Transverse colon (tissue), 4 donors: ENCODE measurements at regions not wholly inside any gene's neighbourhood (a gene's known extent, or its start where the extent isn't known, plus 50 kb on each side); places are given as distances from the start of the nearest gene placed in this dataset.

Experiments
- DNase-seq: peaks from one replicate; pipeline ENCODE4 v3.0.0-alpha.2; 2019
- H3K27ac ChIP-seq, 4 donors: fragments of 200-600 bp; sonication (generic); 2 replicates each; pipeline ENCODE4 v1.5.1; 2016 to 2018; ENCODE audit warnings: inconsistent platforms in 4 of 4
- H3K27me3 ChIP-seq: fragments of 200-600 bp; sonication (generic); 2 replicates; pipeline ENCODE4 v1.5.1; 2017; ENCODE audit warnings: inconsistent platforms
- H3K36me3 ChIP-seq, 4 donors: fragments of 200-600 bp; sonication (generic); 2 replicates each; pipeline ENCODE4 v1.5.1; 2017 to 2019; ENCODE audit warnings: inconsistent platforms in 4 of 4
- H3K4me1 ChIP-seq, 4 donors: fragments of 200-600 bp; sonication (generic); 2 replicates each; pipeline ENCODE4 v1.5.1; 2017 to 2020; ENCODE audit warnings: inconsistent platforms in 4 of 4
- H3K4me3 ChIP-seq, 4 donors: fragments of 200-600 bp; sonication (generic); 1 replicate in 1 of 4; 2 replicates in 3 of 4; pipeline versions ENCODE4 v1.5.1 to v1.6.1; 2017 to 2019; ENCODE audit warnings: inconsistent platforms in 4 of 4
- H3K9me3 ChIP-seq, 2 donors: fragments of 200-600 bp; sonication (generic); 2 replicates each; pipeline ENCODE4 v1.5.1; 2017 to 2019; ENCODE audit warnings: inconsistent platforms in 2 of 2
- EP300 ChIP-seq: sonication (generic); formaldehyde crosslinking; IDR thresholded peaks from one replicate; pipeline ENCODE4 v1.6.1; 2017; ENCODE audit warnings: antibody characterized with exemption, low read depth
- POLR2A ChIP-seq: fragments of 450-650 bp; IDR thresholded peaks from one replicate; pipeline ENCODE4 v1.6.1; 2016; ENCODE audit warnings: antibody characterized with exemption, mild to moderate bottlenecking, moderate library complexity
- POLR2AphosphoS5 ChIP-seq, 3 donors: sonication (generic); formaldehyde crosslinking; IDR thresholded peaks; one replicate each; pipeline ENCODE4 v1.6.1; 2016; ENCODE audit warnings: antibody characterized with exemption in 3 of 3
- WGBS, 2 donors: methylation state at CpG; one replicate each; pipeline ENCODE4 v1.1.5; 2018; ENCODE audit warnings: low coverage in 1 of 2; 5-methylcytosine and 5-hydroxymethylcytosine counted together
- in situ Hi-C, 4 donors: fragments of 200-750 bp; cut with MboI; loops; one replicate each; pipeline versions ENCODE4 v1.15.0 to v1.15.1; 2017; ENCODE audit warnings: low sequenced_read_pairs in 3 of 4, low pct_ligation_motif_present in 1 of 4, low pct_unique_long_range_greater_than_20kb in 1 of 4
- intact Hi-C: fragments of 100-400 bp; cut with DNase I; formaldehyde crosslinking; loops from one replicate; pipeline ENCODE4 v1.15.1; 2023; ENCODE audit warnings: low total_unique reads
- TF ChIP-seq, protein P1 (sequence below), 5 experiments: fragments of 200-600 bp in 3 of 5; fragments of 450-650 bp in 2 of 5; sonication (generic) in 3 of 5; IDR thresholded peaks; 1 replicate in 2 of 5; 2 replicates in 3 of 5; pipeline ENCODE4 v1.5.1; 2016 to 2017; ENCODE audit warnings: antibody characterized with exemption in 5 of 5, inconsistent platforms in 3 of 5, mild to moderate bottlenecking in 2 of 5, moderate library complexity in 1 of 5

GRCh38 chr9:30036558-30036957, 2347.9 kb upstream of the ACO1 start:
- Histone ChIP-seq H3K27me3 (no peaks in the 10 kb centered on the region), H3K4me1 (no peaks in the 10 kb centered on the region), H3K27ac (no peak overlapping the region), H3K36me3 (no peaks in the 10 kb centered on the region), H3K4me3 (no peak overlapping the region), H3K9me3 (no peaks in the 10 kb centered on the region)
- in situ Hi-C loops, result no loop called here
- no peak for DNase-seq
- intact Hi-C loops, result no loop called here
- WGBS, 2 donors, result 50 to 73% methylated on average over 1 of the region's 1 CpG
- TF ChIP-seq POLR2AphosphoS5 (IDR thresholded peaks at IDR 0.05) (no peak), EP300 (no peak), POLR2A (no peak)
- TF ChIP-seq, protein P1, sequence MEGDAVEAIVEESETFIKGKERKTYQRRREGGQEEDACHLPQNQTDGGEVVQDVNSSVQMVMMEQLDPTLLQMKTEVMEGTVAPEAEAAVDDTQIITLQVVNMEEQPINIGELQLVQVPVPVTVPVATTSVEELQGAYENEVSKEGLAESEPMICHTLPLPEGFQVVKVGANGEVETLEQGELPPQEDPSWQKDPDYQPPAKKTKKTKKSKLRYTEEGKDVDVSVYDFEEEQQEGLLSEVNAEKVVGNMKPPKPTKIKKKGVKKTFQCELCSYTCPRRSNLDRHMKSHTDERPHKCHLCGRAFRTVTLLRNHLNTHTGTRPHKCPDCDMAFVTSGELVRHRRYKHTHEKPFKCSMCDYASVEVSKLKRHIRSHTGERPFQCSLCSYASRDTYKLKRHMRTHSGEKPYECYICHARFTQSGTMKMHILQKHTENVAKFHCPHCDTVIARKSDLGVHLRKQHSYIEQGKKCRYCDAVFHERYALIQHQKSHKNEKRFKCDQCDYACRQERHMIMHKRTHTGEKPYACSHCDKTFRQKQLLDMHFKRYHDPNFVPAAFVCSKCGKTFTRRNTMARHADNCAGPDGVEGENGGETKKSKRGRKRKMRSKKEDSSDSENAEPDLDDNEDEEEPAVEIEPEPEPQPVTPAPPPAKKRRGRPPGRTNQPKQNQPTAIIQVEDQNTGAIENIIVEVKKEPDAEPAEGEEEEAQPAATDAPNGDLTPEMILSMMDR (IDR thresholded peaks at IDR 0.05), result no peak

DNA sequence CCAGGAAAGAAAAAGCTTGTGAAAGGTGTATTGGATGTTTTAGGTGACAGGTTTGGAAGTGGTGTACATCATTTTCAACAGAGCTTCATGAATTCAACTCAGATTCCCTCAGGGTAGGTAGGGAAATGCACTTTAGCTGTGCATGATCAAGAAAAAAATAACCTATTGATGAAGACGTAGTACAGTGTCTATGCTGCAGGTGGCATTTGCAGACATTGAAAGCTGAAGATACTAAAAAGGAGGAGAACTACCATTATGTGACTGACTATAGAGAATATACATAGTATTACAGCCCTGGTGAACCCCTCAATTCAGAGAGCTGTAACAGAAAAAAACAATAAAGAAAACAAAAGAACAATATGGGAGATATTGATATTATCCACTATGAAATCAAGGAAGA, 2344.7 kb upstream of the ACO1 start:
- H3K27ac ChIP-seq, result no peak overlapping the region

DNA sequence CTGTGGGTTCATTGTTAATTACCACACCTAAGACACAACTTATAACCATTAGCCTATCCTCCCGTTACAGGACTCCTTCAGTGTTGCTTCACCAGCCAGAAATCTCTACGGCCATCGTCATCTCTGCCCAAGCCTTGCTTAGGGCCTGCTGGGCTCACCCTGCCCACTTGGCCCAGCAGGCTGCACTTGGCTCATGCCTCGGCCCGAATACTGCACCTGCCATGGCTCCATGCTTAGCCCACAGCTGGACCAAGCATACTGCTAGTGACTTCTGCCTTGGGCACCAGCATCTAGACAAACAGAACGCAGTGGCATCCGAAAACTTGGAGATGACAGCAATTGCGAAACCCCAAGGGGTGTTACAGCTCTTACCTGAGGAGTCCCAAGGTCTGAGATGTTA, 2336.0 kb upstream of the ACO1 start:
- Histone ChIP-seq H3K4me1 (no peaks in the 10 kb centered on the region), H3K27me3 (no peaks in the 10 kb centered on the region), H3K27ac (no peak overlapping the region), H3K36me3 (no peaks in the 10 kb centered on the region), H3K9me3 (no peaks in the 10 kb centered on the region), H3K4me3 (no peak overlapping the region)
- 70 to 88% methylated on average over 2 to 8 of the region's 8 CpGs for WGBS, 2 donors
- no peak for DNase-seq
- intact Hi-C loops (no loop called here), in situ Hi-C loops (no loop called here)
- TF ChIP-seq POLR2AphosphoS5 (IDR thresholded peaks at IDR 0.05) (no peak), POLR2A (no peak), EP300 (no peak)
- TF ChIP-seq, protein P1 (IDR thresholded peaks at IDR 0.05), result no peak

More for the DNA sequence above, 2344.7 kb upstream of the ACO1 start:
- H3K36me3 ChIP-seq, result no peaks in the 10 kb centered on the region
- H3K27me3 ChIP-seq, result no peaks in the 10 kb centered on the region
- in situ Hi-C loops, result no loop called here
- no peaks in the 10 kb centered on the region for H3K9me3 ChIP-seq
- H3K4me3 ChIP-seq, result no peak overlapping the region
- DNase-seq, result no peak
- no peaks in the 10 kb centered on the region for H3K4me1 ChIP-seq
- WGBS, 2 donors, result 50 to 70% methylated on average over 1 of the region's 1 CpG
- intact Hi-C loops, result no loop called here
- no peak for TF ChIP-seq POLR2A
- TF ChIP-seq, protein P1 (IDR thresholded peaks at IDR 0.05), result peak in 1 of 5 experiments; percentile 4
- no peak for TF ChIP-seq POLR2AphosphoS5 (IDR thresholded peaks at IDR 0.05)
- TF ChIP-seq EP300, result no peak

GRCh38 chr9:30058463-30058862, 2326.0 kb upstream of the ACO1 start:
- Histone ChIP-seq H3K4me3 (no peak overlapping the region), H3K36me3 (no peaks in the 10 kb centered on the region), H3K27ac (no peak overlapping the region), H3K4me1 (no peaks in the 10 kb centered on the region), H3K9me3 (no peaks in the 10 kb centered on the region), H3K27me3 (no peaks in the 10 kb centered on the region)
- TF ChIP-seq, protein P1 (IDR thresholded peaks at IDR 0.05), result no peak
- no peak for TF ChIP-seq POLR2AphosphoS5 (IDR thresholded peaks at IDR 0.05)
- 60 to 70% methylated on average over 1 of the region's 1 CpG for WGBS, 2 donors
- DNase-seq, result no peak
- intact Hi-C loops, result no loop called here
- in situ Hi-C loops, result loop anchor here in 1 of 4 donors (25.0 kb wide), 1 partner anchor 104 kb away; no protein-coding TSS in a partner anchor
